ENCODE measurements at regions not wholly inside any gene's neighbourhood (a gene's known extent, or its start where the extent isn't known, plus 50 kb on each side); places are given as distances from the start of the nearest gene placed in this dataset.

DNA sequence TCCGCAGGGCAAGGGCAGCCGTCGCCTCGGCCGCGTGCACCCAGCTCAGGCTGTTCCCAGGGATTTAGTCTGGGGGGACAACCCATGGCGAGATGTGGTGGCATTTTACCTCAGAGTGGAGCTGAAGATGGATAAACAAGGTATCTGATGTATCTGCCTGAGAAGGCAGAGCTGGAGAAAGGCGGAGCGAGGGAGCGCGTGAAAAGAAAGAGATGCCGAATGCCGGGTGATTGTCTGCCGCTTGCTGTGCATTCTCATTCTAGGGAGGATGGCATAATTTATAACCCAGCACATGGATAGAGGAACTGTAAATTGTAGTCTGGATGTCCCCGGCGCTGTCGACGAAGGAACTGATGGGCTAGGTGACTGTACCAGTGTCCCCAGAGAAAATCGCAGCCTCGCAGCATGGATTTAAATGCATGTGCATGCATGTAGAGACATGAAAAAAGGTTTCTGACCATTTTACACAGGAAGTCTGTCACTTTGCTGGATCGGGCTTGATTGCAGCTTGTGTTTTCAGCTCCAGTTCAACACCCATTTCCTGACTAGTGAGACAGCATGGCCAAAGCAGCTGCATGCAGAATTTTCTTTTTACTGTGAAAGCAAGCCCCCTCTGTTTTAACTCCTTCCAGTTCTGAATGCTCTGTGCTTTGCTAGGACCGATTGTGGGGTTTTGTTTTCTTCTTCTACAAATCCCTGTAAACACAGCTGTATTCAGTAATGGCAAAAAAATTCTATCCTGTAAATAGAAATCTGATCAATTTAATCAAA lies 149.7 kb downstream of the PRL start:
- TF ChIP-seq ESRRA (IDR thresholded peaks at IDR 0.05; ENCODE audit: borderline replicate concordance, low read length) = no peak
- no peak for TF ChIP-seq PHF8 (IDR thresholded peaks at IDR 0.05; ENCODE audit: borderline replicate concordance, low read depth)

Measured in A549 (cell line).